Breast epithelium (tissue), 4 donors: ENCODE measurements at regions not wholly inside any gene's neighbourhood (a gene's known extent, or its start where the extent isn't known, plus 50 kb on each side); places are given as distances from the start of the nearest gene placed in this dataset.

Source experiments
- DNase-seq, 2 donors: peaks; one replicate each; pipeline ENCODE4 v3.0.0-alpha.2; 2019; ENCODE audit warnings: low spot score in 2 of 2
- H3K27ac ChIP-seq, 2 donors: fragments of 200-600 bp; sonication (generic) in 1 of 2; one replicate each; pipeline ENCODE4 v1.5.1; 2016 to 2019; ENCODE audit warnings: mild to moderate bottlenecking in 1 of 2
- H3K27me3 ChIP-seq, 2 donors: fragments of 200-600 bp; sonication (generic) in 1 of 2; one replicate each; pipeline versions ENCODE4 v1.5.1 to v1.6.0; 2017 to 2019; ENCODE audit warnings: control low read depth in 1 of 2, mild to moderate bottlenecking in 1 of 2
- H3K36me3 ChIP-seq: fragments of 200-600 bp; one replicate; pipeline ENCODE4 v1.5.1; 2019
- H3K4me1 ChIP-seq, 2 donors: fragments of 200-600 bp; sonication (generic); one replicate each; pipeline ENCODE4 v1.5.1; 2016 to 2019; ENCODE audit warnings: control low read depth in 1 of 2
- H3K4me3 ChIP-seq, 3 donors: fragments of 200-600 bp; sonication (generic); 1 replicate in 2 of 3; 2 replicates in 1 of 3; pipeline ENCODE4 v1.5.1; 2016 to 2019; ENCODE audit warnings: mild to moderate bottlenecking in 3 of 3, moderate library complexity in 2 of 3
- H3K9me3 ChIP-seq, 2 donors: fragments of 200-600 bp; sonication (generic) in 1 of 2; one replicate each; pipeline ENCODE4 v1.5.1; 2016 to 2019; ENCODE audit warnings: control low read depth in 1 of 2
- POLR2A ChIP-seq: fragments of 450-650 bp; IDR thresholded peaks from one replicate; pipeline ENCODE4 v1.6.1; 2016; ENCODE audit warnings: antibody characterized with exemption, mild to moderate bottlenecking, moderate library complexity
- POLR2AphosphoS5 ChIP-seq, 3 donors: sonication (generic); formaldehyde crosslinking; IDR thresholded peaks; one replicate each; pipeline ENCODE4 v1.6.1; 2017; ENCODE audit warnings: antibody characterized with exemption in 3 of 3
- intact Hi-C: fragments of 100-400 bp; cut with DNase I; formaldehyde crosslinking; loops from one replicate; pipeline ENCODE4 v1.15.1; 2023; ENCODE audit warnings: low total_unique reads
- TF ChIP-seq, protein P1 (sequence below), 3 donors: fragments of 450-650 bp; IDR thresholded peaks; one replicate each; pipeline ENCODE4 v1.5.1; 2016 to 2017; ENCODE audit warnings: antibody characterized with exemption in 3 of 3, mild to moderate bottlenecking in 3 of 3, moderate library complexity in 3 of 3

DNA sequence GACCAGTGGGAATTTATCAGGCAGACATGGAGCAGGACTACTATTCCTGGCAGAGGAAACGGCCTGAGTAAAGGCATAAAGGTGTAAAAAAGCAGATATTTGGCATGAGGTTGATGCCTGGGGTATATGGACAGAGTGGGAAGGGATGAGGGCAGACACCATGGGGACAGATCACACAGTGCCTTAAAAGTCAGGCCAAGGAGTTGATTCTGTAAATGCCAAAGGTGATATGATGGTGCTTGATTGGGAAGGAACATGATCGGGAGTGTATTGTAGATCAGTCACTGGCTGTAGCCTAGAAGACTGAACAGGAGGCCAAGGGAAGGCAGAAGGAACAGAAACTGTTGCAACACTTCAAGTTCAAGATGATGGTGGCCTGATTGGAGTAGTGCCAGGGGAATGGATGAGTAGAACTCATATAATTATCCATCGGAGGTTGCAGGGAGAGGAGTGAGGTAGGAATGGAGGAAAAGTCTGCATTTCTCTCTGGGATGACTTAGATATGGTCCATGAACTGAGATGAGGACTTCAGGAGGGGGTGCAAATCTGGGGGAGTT is 594.3 kb upstream of the KLF4 start:
- Histone ChIP-seq H3K27ac (no peak overlapping the region), H3K27me3 (no peaks in the 10 kb centered on the region), H3K4me1 (no peaks in the 10 kb centered on the region), H3K4me3 (no peak overlapping the region), H3K36me3 (no peaks in the 10 kb centered on the region), H3K9me3 (no peaks in the 10 kb centered on the region)
- TF ChIP-seq POLR2A (no peak), POLR2AphosphoS5 (IDR thresholded peaks at IDR 0.05) (no peak)
- TF ChIP-seq, protein P1, sequence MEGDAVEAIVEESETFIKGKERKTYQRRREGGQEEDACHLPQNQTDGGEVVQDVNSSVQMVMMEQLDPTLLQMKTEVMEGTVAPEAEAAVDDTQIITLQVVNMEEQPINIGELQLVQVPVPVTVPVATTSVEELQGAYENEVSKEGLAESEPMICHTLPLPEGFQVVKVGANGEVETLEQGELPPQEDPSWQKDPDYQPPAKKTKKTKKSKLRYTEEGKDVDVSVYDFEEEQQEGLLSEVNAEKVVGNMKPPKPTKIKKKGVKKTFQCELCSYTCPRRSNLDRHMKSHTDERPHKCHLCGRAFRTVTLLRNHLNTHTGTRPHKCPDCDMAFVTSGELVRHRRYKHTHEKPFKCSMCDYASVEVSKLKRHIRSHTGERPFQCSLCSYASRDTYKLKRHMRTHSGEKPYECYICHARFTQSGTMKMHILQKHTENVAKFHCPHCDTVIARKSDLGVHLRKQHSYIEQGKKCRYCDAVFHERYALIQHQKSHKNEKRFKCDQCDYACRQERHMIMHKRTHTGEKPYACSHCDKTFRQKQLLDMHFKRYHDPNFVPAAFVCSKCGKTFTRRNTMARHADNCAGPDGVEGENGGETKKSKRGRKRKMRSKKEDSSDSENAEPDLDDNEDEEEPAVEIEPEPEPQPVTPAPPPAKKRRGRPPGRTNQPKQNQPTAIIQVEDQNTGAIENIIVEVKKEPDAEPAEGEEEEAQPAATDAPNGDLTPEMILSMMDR (IDR thresholded peaks at IDR 0.05), result no peak
- DNase-seq, result no peak
- intact Hi-C loops, result no loop called here

DNA sequence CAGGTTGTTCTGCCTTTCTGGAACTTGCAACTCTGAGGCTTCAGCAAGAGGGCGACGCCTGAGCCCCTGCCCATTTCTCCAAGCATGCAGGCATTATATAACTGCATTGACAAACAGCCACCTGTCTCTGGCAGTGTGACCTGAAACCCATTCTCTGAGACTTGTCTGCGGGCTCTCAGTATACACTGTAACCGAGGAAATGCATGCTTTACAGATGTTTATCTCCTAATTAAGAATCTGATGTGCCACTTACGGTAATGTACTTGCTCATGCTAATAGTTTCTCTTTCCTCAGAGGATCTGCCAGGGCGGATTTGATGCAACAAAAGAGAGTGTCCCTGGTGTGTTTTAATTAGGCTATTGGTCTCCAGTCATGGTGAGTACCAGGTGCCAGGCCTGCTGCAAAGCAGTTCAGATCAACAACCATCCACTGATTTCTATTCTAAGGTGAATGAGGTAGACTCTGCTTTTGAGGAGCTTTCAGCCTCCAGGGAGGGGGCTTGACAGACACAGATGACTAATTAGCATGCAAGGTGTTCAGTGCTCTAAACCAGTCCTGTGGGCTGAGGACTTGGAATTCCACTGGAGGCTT is 593.7 kb upstream of the KLF4 start:
- no peaks in the 10 kb centered on the region for H3K4me1 ChIP-seq
- intact Hi-C loops, result no loop called here
- DNase-seq, result no peak
- no peaks in the 10 kb centered on the region for H3K9me3 ChIP-seq
- H3K27ac ChIP-seq, result no peak overlapping the region
- no peaks in the 10 kb centered on the region for H3K27me3 ChIP-seq
- H3K36me3 ChIP-seq, result no peaks in the 10 kb centered on the region
- H3K4me3 ChIP-seq, result no peak overlapping the region
- TF ChIP-seq, protein P1 (IDR thresholded peaks at IDR 0.05), result no peak
- TF ChIP-seq POLR2AphosphoS5 (IDR thresholded peaks at IDR 0.05) (no peak), POLR2A (no peak)

DNA sequence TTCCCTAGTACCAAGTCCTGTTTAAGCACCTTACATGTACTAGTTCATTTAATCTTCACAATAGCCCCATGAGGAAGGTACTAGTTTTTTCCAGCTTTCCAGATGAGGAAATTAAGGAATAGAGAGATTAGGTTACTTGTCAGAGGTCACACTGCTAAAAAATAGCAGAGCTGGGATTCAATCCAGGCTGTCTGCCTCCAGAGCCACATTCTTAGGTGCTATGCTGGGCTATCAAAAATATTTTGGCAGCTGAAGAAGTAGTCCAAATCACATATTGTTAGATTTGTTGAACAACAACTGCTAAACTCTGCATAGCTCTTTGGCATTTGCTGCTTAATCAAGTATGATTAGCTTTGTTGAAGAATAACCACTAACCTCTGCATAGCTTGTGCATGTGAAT is 591.5 kb upstream of the KLF4 start:
- H3K27me3 ChIP-seq, result no peaks in the 10 kb centered on the region
- no peaks in the 10 kb centered on the region for H3K9me3 ChIP-seq
- TF ChIP-seq POLR2AphosphoS5 (IDR thresholded peaks at IDR 0.05), result no peak
- TF ChIP-seq, protein P1 (IDR thresholded peaks at IDR 0.05), result no peak
- TF ChIP-seq POLR2A, result no peak
- intact Hi-C loops, result no loop called here
- no peaks in the 10 kb centered on the region for H3K4me1 ChIP-seq
- no peak for DNase-seq
- no peak overlapping the region for H3K27ac ChIP-seq
- no peak overlapping the region for H3K4me3 ChIP-seq
- H3K36me3 ChIP-seq, result no peaks in the 10 kb centered on the region

DNA sequence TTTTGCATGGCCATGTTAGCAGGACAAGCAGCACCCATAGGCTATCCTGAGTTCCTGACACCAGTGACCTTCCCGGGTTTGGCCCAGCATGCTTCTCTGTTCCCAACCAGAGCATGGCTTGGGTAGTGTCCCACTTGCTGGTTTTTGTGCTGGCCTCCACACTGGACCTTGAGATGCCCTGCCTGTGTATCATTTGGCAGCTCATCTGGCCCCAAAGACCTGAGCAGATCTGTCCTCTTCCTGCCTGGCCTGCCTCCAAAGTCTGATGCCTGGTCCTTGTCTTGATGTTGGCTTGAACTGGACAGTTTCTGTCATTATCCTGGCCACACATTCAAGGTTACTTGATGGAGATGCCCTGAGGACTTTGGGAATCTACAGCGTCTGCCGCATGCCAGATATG is 590.7 kb upstream of the KLF4 start:
- TF ChIP-seq POLR2A (no peak), POLR2AphosphoS5 (IDR thresholded peaks at IDR 0.05) (no peak)
- TF ChIP-seq, protein P1 (IDR thresholded peaks at IDR 0.05), result no peak
- intact Hi-C loops, result no loop called here
- H3K9me3 ChIP-seq, result no peaks in the 10 kb centered on the region
- H3K4me1 ChIP-seq, result no peaks in the 10 kb centered on the region
- DNase-seq, result no peak
- H3K4me3 ChIP-seq, result no peak overlapping the region
- H3K27me3 ChIP-seq, result no peaks in the 10 kb centered on the region
- no peak overlapping the region for H3K27ac ChIP-seq
- H3K36me3 ChIP-seq, result no peaks in the 10 kb centered on the region

DNA sequence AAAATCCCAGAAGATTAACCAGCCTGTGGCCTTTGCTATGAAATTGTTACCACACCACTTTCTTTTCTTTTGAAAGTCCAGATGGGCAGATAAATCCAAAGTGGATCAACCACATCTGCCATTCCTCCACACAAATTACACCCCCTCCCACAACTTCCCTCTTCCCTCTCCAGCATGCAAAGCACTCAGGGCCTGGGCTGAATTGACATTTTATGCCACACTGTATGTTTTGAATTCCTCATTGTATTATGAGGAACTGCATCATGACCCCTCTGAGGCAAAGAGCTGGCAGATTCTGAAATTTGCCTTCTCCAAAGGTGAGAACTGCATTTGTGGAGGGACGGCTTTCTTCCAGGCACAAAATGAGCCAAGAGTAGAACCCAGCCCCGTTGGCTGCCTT is 589.2 kb upstream of the KLF4 start:
- Histone ChIP-seq H3K27ac (no peak overlapping the region), H3K9me3 (no peaks in the 10 kb centered on the region), H3K4me1 (no peaks in the 10 kb centered on the region), H3K27me3 (no peaks in the 10 kb centered on the region), H3K4me3 (no peak overlapping the region), H3K36me3 (no peaks in the 10 kb centered on the region)
- TF ChIP-seq, protein P1 (IDR thresholded peaks at IDR 0.05), result no peak
- TF ChIP-seq POLR2AphosphoS5 (IDR thresholded peaks at IDR 0.05), result no peak
- no peak for TF ChIP-seq POLR2A
- intact Hi-C loops, result no loop called here
- DNase-seq, result no peak
